GM12878 (cell line): ENCODE measurements at regions not wholly inside any gene's neighbourhood (a gene's known extent, or its start where the extent isn't known, plus 50 kb on each side); places are given as distances from the start of the nearest gene placed in this dataset.

Source experiments
- CEBPZ ChIP-seq: fragments of 150-350 bp; IDR thresholded peaks from 2 replicates; pipeline ENCODE4 v1.6.1; 2016; ENCODE audit warnings: low read depth, low read length
- CHD2 ChIP-seq: IDR thresholded peaks from 2 replicates; pipeline ENCODE4 v1.6.1; 2011; ENCODE audit warnings: low read depth, low read length, improper control_type of control experiment, borderline replicate concordance

GRCh38 chr14:40684328-40684727, 922.3 kb upstream of the LRFN5 start:
- TF ChIP-seq CEBPZ: no peak
- TF ChIP-seq CHD2: no peak
